Transverse colon (tissue), 4 donors: ENCODE measurements at regions not wholly inside any gene's neighbourhood (a gene's known extent, or its start where the extent isn't known, plus 50 kb on each side); places are given as distances from the start of the nearest gene placed in this dataset.

Experiments used
- DNase-seq: peaks from one replicate; pipeline ENCODE4 v3.0.0-alpha.2; 2019
- H3K27ac ChIP-seq, 4 donors: fragments of 200-600 bp; sonication (generic); 2 replicates each; pipeline ENCODE4 v1.5.1; 2016 to 2018; ENCODE audit warnings: inconsistent platforms in 4 of 4
- H3K27me3 ChIP-seq: fragments of 200-600 bp; sonication (generic); 2 replicates; pipeline ENCODE4 v1.5.1; 2017; ENCODE audit warnings: inconsistent platforms
- H3K36me3 ChIP-seq, 4 donors: fragments of 200-600 bp; sonication (generic); 2 replicates each; pipeline ENCODE4 v1.5.1; 2017 to 2019; ENCODE audit warnings: inconsistent platforms in 4 of 4
- H3K4me1 ChIP-seq, 4 donors: fragments of 200-600 bp; sonication (generic); 2 replicates each; pipeline ENCODE4 v1.5.1; 2017 to 2020; ENCODE audit warnings: inconsistent platforms in 4 of 4
- H3K4me3 ChIP-seq, 4 donors: fragments of 200-600 bp; sonication (generic); 1 replicate in 1 of 4; 2 replicates in 3 of 4; pipeline versions ENCODE4 v1.5.1 to v1.6.1; 2017 to 2019; ENCODE audit warnings: inconsistent platforms in 4 of 4
- H3K9me3 ChIP-seq, 2 donors: fragments of 200-600 bp; sonication (generic); 2 replicates each; pipeline ENCODE4 v1.5.1; 2017 to 2019; ENCODE audit warnings: inconsistent platforms in 2 of 2
- CTCF ChIP-seq, 5 experiments: fragments of 200-600 bp in 3 of 5; fragments of 450-650 bp in 2 of 5; sonication (generic) in 3 of 5; IDR thresholded peaks; 1 replicate in 2 of 5; 2 replicates in 3 of 5; pipeline ENCODE4 v1.5.1; 2016 to 2017; ENCODE audit warnings: antibody characterized with exemption in 5 of 5, inconsistent platforms in 3 of 5, mild to moderate bottlenecking in 2 of 5, moderate library complexity in 1 of 5
- EP300 ChIP-seq: sonication (generic); formaldehyde crosslinking; IDR thresholded peaks from one replicate; pipeline ENCODE4 v1.6.1; 2017; ENCODE audit warnings: antibody characterized with exemption, low read depth
- POLR2A ChIP-seq: fragments of 450-650 bp; IDR thresholded peaks from one replicate; pipeline ENCODE4 v1.6.1; 2016; ENCODE audit warnings: antibody characterized with exemption, mild to moderate bottlenecking, moderate library complexity
- POLR2AphosphoS5 ChIP-seq, 3 donors: sonication (generic); formaldehyde crosslinking; IDR thresholded peaks; one replicate each; pipeline ENCODE4 v1.6.1; 2016; ENCODE audit warnings: antibody characterized with exemption in 3 of 3
- WGBS, 2 donors: methylation state at CpG; one replicate each; pipeline ENCODE4 v1.1.5; 2018; ENCODE audit warnings: low coverage in 1 of 2; 5-methylcytosine and 5-hydroxymethylcytosine counted together
- in situ Hi-C, 4 donors: fragments of 200-750 bp; cut with MboI; loops; one replicate each; pipeline versions ENCODE4 v1.15.0 to v1.15.1; 2017; ENCODE audit warnings: low sequenced_read_pairs in 3 of 4, low pct_ligation_motif_present in 1 of 4, low pct_unique_long_range_greater_than_20kb in 1 of 4
- intact Hi-C: fragments of 100-400 bp; cut with DNase I; formaldehyde crosslinking; loops from one replicate; pipeline ENCODE4 v1.15.1; 2023; ENCODE audit warnings: low total_unique reads

- TF ChIP-seq POLR2A (no peak), CTCF (IDR thresholded peaks at IDR 0.05) (no peak), POLR2AphosphoS5 (IDR thresholded peaks at IDR 0.05) (no peak), EP300 (no peak)
- 65 to 68% methylated on average over 2 of the region's 2 CpGs for WGBS, 2 donors
- H3K27ac ChIP-seq: no peak overlapping the region
- H3K36me3 ChIP-seq: no peaks in the 10 kb centered on the region
- H3K9me3 ChIP-seq: no peaks in the 10 kb centered on the region
- intact Hi-C loops (no loop called here), in situ Hi-C loops (no loop called here)
- no peak for DNase-seq
- no peaks in the 10 kb centered on the region for H3K4me1 ChIP-seq
- H3K27me3 ChIP-seq: no peaks in the 10 kb centered on the region
- no peak overlapping the region for H3K4me3 ChIP-seq
Observed at GRCh38 chr21:16192902-16193301, 463.1 kb downstream of the USP25 start.

GRCh38 chr21:16193496-16194094 lies 463.8 kb downstream of the USP25 start:
- peak overlapping the region; percentile 32 to 45 (median 38) for H3K27ac ChIP-seq
- WGBS, 2 donors: 17 to 29% methylated on average over 2 of the region's 2 CpGs
- no peaks in the 10 kb centered on the region for H3K27me3 ChIP-seq
- no peaks in the 10 kb centered on the region for H3K36me3 ChIP-seq
- in situ Hi-C loops (no loop called here), intact Hi-C loops (no loop called here)
- no peak for DNase-seq
- H3K4me1 ChIP-seq: no peaks in the 10 kb centered on the region
- H3K9me3 ChIP-seq: no peaks in the 10 kb centered on the region
- peak overlapping the region in 2 of 4 donors; percentile 2 to 21 for H3K4me3 ChIP-seq
- TF ChIP-seq POLR2A (no peak), CTCF (IDR thresholded peaks at IDR 0.05) (no peak), EP300 (no peak), POLR2AphosphoS5 (IDR thresholded peaks at IDR 0.05) (no peak)

GRCh38 chr21:16194095-16194787 lies 464.5 kb downstream of the USP25 start:
- H3K27ac ChIP-seq: peak overlapping the region; percentile 32 to 45 (median 38)
- H3K27me3 ChIP-seq: no peaks in the 10 kb centered on the region
- 36 to 37% methylated on average over 9 of the region's 9 CpGs for WGBS, 2 donors
- H3K4me1 ChIP-seq: no peaks in the 10 kb centered on the region
- no peaks in the 10 kb centered on the region for H3K36me3 ChIP-seq
- TF ChIP-seq EP300: no peak
- TF ChIP-seq CTCF (IDR thresholded peaks at IDR 0.05): no peak
- TF ChIP-seq POLR2A: no peak
- TF ChIP-seq POLR2AphosphoS5 (IDR thresholded peaks at IDR 0.05): no peak
- intact Hi-C loops: no loop called here
- H3K9me3 ChIP-seq: no peaks in the 10 kb centered on the region
- in situ Hi-C loops: no loop called here
- peak overlapping the region in 3 of 4 donors; percentile 2 to 21 (median 12) for H3K4me3 ChIP-seq
- peak; percentile 12 for DNase-seq

- no peaks in the 10 kb centered on the region for H3K4me1 ChIP-seq
- H3K36me3 ChIP-seq: no peaks in the 10 kb centered on the region
- DNase-seq: no peak
- 53% methylated on average over 9 of the region's 9 CpGs for WGBS, 2 donors
- no peaks in the 10 kb centered on the region for H3K27me3 ChIP-seq
- in situ Hi-C loops: no loop called here
- intact Hi-C loops: no loop called here
- peak overlapping the region; percentile 32 to 45 (median 38) for H3K27ac ChIP-seq
- TF ChIP-seq POLR2AphosphoS5 (IDR thresholded peaks at IDR 0.05) (no peak), POLR2A (no peak), EP300 (no peak), CTCF (IDR thresholded peaks at IDR 0.05) (no peak)
- peak overlapping the region in 3 of 4 donors; percentile 2 to 21 (median 9) for H3K4me3 ChIP-seq
- no peaks in the 10 kb centered on the region for H3K9me3 ChIP-seq
Observed at GRCh38 chr21:16194788-16195537, 465.2 kb downstream of the USP25 start.
